ENCODE measurements at regions not wholly inside any gene's neighbourhood (a gene's known extent, or its start where the extent isn't known, plus 50 kb on each side); places are given as distances from the start of the nearest gene placed in this dataset.

GRCh38 chr2:71926089-71926447 lies 221.6 kb downstream of the CYP26B1 start:
- H3K27ac ChIP-seq (ENCODE audit: low read length) = no peak overlapping the region
- no peak overlapping the region for H3K9ac ChIP-seq (ENCODE audit: low read length)
- H2AFZ ChIP-seq (ENCODE audit: low read depth, low read length) = no peak overlapping the region
- TF ChIP-seq EZH2 (IDR thresholded peaks at IDR 0.05; ENCODE audit: borderline replicate concordance, insufficient read depth, low read length, poor library complexity, severe bottlenecking) (no peak), POLR2AphosphoS5 (IDR thresholded peaks at IDR 0.05) (no peak), SMC3 (conservative IDR thresholded peaks at IDR 0.05; ENCODE audit: poor library complexity) (no peak), TAF1 (IDR thresholded peaks at IDR 0.05; ENCODE audit: low read depth) (no peak), REST (IDR thresholded peaks at IDR 0.05; ENCODE audit: borderline replicate concordance) (no peak), CTCF (IDR thresholded peaks at IDR 0.05; ENCODE audit: poor library complexity, severe bottlenecking) (no peak), RAD21 (conservative IDR thresholded peaks at IDR 0.05) (no peak), MXI1 (conservative IDR thresholded peaks at IDR 0.05; ENCODE audit: poor library complexity, severe bottlenecking) (no peak), EP300 (conservative IDR thresholded peaks at IDR 0.05; ENCODE audit: poor library complexity, severe bottlenecking) (no peak)
- H3F3A ChIP-seq (ENCODE audit: insufficient read depth, low read length, poor library complexity, severe bottlenecking) = no peaks in the 10 kb centered on the region
- no peaks in the 10 kb centered on the region for H3K79me2 ChIP-seq (replicated peaks; ENCODE audit: insufficient read depth, low read length)
- no peaks in the 10 kb centered on the region for H3K36me3 ChIP-seq (ENCODE audit: insufficient read depth, low read length)
- H3K4me2 ChIP-seq (ENCODE audit: low read length) = no peak overlapping the region
- H3K27me3 ChIP-seq (ENCODE audit: insufficient read depth, low read depth, low read length) = no peaks in the 10 kb centered on the region
- no peak overlapping the region for H3K4me3 ChIP-seq (ENCODE audit: low read length)
- no peaks in the 10 kb centered on the region for H3K9me3 ChIP-seq (ENCODE audit: low read length)
- no peaks in the 10 kb centered on the region for H3K9me2 ChIP-seq (ENCODE audit: insufficient read depth, low read length)
- no peaks in the 10 kb centered on the region for H4K20me1 ChIP-seq (ENCODE audit: insufficient read depth)

- Histone ChIP-seq H3F3A (ENCODE audit: insufficient read depth, low read length, poor library complexity, severe bottlenecking) (no peaks in the 10 kb centered on the region), H3K36me3 (ENCODE audit: insufficient read depth, low read length) (no peaks in the 10 kb centered on the region), H3K27ac (ENCODE audit: low read length) (no peak overlapping the region), H3K4me3 (ENCODE audit: low read length) (no peak overlapping the region), H3K27me3 (ENCODE audit: insufficient read depth, low read depth, low read length) (no peaks in the 10 kb centered on the region), H3K4me2 (ENCODE audit: low read length) (no peak overlapping the region), H3K79me2 (replicated peaks; ENCODE audit: insufficient read depth, low read length) (no peaks in the 10 kb centered on the region), H2AFZ (ENCODE audit: low read depth, low read length) (no peak overlapping the region), H3K9me2 (ENCODE audit: insufficient read depth, low read length) (no peaks in the 10 kb centered on the region), H3K9me3 (ENCODE audit: low read length) (no peaks in the 10 kb centered on the region), H4K20me1 (ENCODE audit: insufficient read depth) (no peaks in the 10 kb centered on the region), H3K9ac (ENCODE audit: low read length) (no peak overlapping the region)
- no peak for TF ChIP-seq TAF1 (IDR thresholded peaks at IDR 0.05; ENCODE audit: low read depth)
- TF ChIP-seq EP300 (conservative IDR thresholded peaks at IDR 0.05; ENCODE audit: poor library complexity, severe bottlenecking) = no peak
- no peak for TF ChIP-seq REST (IDR thresholded peaks at IDR 0.05; ENCODE audit: borderline replicate concordance)
- TF ChIP-seq POLR2AphosphoS5 (IDR thresholded peaks at IDR 0.05) = no peak
- TF ChIP-seq MXI1 (conservative IDR thresholded peaks at IDR 0.05; ENCODE audit: poor library complexity, severe bottlenecking) = no peak
- TF ChIP-seq EZH2 (IDR thresholded peaks at IDR 0.05; ENCODE audit: borderline replicate concordance, insufficient read depth, low read length, poor library complexity, severe bottlenecking) = no peak
- TF ChIP-seq SMC3 (conservative IDR thresholded peaks at IDR 0.05; ENCODE audit: poor library complexity) = no peak
- TF ChIP-seq RAD21 (conservative IDR thresholded peaks at IDR 0.05) = no peak
- no peak for TF ChIP-seq CTCF (IDR thresholded peaks at IDR 0.05; ENCODE audit: poor library complexity, severe bottlenecking)
Observed at GRCh38 chr2:71925268-71926088, 222.2 kb downstream of the CYP26B1 start.

Measured in neural cell (in vitro differentiated cells).